Upper lobe of left lung (tissue), 6 donors: ENCODE measurements at regions not wholly inside any gene's neighbourhood (a gene's known extent, or its start where the extent isn't known, plus 50 kb on each side); places are given as distances from the start of the nearest gene placed in this dataset.

Experiments used
- ATAC-seq, 2 donors: fragments of 200-7000 bp; cut with Tn5 transposase; one replicate each; pipeline ENCODE4 v1.9.1; 2022; ENCODE audit warnings: mild to moderate bottlenecking in 2 of 2, moderate library complexity in 2 of 2; ENCODE audit not compliant: low FRiP score in 2 of 2
- DNase-seq, 2 donors: peaks; one replicate each; pipeline ENCODE4 v3.0.0-alpha.2; 2019 to 2020
- H3K27ac ChIP-seq, 4 donors: fragments of 200-600 bp; sonication (generic); one replicate each; pipeline ENCODE4 v1.5.1; 2016 to 2019
- H3K27me3 ChIP-seq, 4 donors: fragments of 200-600 bp; sonication (generic); one replicate each; pipeline ENCODE4 v1.5.1; 2017 to 2019
- H3K36me3 ChIP-seq, 4 donors: fragments of 200-600 bp; sonication (generic); one replicate each; pipeline ENCODE4 v1.5.1; 2016 to 2019
- H3K4me1 ChIP-seq, 4 donors: fragments of 200-600 bp; sonication (generic); one replicate each; pipeline ENCODE4 v1.5.1; 2018 to 2019
- H3K4me3 ChIP-seq, 4 donors: fragments of 200-600 bp; sonication (generic); one replicate each; pipeline ENCODE4 v1.5.1; 2017 to 2019; ENCODE audit warnings: mild to moderate bottlenecking in 2 of 4, moderate library complexity in 1 of 4
- H3K9me3 ChIP-seq, 4 donors: fragments of 200-600 bp; sonication (generic); one replicate each; pipeline ENCODE4 v1.5.1; 2018 to 2019
- EP300 ChIP-seq, 4 donors: sonication (generic); formaldehyde crosslinking; IDR thresholded peaks; one replicate each; pipeline ENCODE4 v1.5.1; 2017; ENCODE audit warnings: antibody characterized with exemption in 4 of 4, control low read depth in 2 of 4
- POLR2A ChIP-seq, 4 donors: fragments of 450-650 bp; IDR thresholded peaks; one replicate each; pipeline ENCODE4 v1.5.1; 2016 to 2017; ENCODE audit warnings: antibody characterized with exemption in 4 of 4, mild to moderate bottlenecking in 2 of 4
- POLR2AphosphoS5 ChIP-seq, 2 donors: sonication (generic); formaldehyde crosslinking; IDR thresholded peaks; one replicate each; pipeline ENCODE4 v1.5.1; 2017; ENCODE audit warnings: antibody characterized with exemption in 2 of 2
- WGBS, 2 donors: methylation state at CpG; one replicate each; pipeline ENCODE4 v1.1.5; 2017 to 2018; 5-methylcytosine and 5-hydroxymethylcytosine counted together
- TF ChIP-seq, protein P1 (sequence below), 6 experiments: fragments of 450-650 bp in 4 of 6; fragments of 200-600 bp in 2 of 6; sonication (generic) in 2 of 6; IDR thresholded peaks; one replicate each; pipeline ENCODE4 v1.5.1; 2016 to 2019; ENCODE audit warnings: antibody characterized with exemption in 6 of 6
- donor health status: DM: no; HTN: no; CAD: no; lungs with moderate emphysema.
- donor health status: DM: no; HTN: yes; CAD: no; lungs with severe emphysema.

DNA sequence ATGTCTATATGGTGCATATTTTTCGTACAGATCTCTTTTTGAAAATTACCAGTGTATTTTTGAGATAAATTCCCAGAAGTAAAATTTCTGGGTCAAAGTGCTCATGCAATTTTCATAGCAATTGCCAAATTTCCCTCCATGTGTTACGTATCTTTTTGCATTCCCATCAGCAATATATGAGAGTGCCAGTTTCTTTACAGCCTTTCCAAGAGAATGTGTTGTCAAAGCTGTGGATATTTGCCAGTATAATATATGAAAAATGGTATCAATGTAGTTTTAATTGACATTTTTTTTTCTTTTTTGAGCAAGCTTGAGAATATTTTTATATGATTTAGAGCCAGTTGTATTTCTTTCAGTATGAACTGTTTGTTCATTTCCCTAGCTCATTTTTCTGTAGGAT is 399.0 kb upstream of the KLF12 start:
- no peak overlapping the region for H3K4me3 ChIP-seq
- H3K27ac ChIP-seq: no peak overlapping the region
- TF ChIP-seq, protein P1, sequence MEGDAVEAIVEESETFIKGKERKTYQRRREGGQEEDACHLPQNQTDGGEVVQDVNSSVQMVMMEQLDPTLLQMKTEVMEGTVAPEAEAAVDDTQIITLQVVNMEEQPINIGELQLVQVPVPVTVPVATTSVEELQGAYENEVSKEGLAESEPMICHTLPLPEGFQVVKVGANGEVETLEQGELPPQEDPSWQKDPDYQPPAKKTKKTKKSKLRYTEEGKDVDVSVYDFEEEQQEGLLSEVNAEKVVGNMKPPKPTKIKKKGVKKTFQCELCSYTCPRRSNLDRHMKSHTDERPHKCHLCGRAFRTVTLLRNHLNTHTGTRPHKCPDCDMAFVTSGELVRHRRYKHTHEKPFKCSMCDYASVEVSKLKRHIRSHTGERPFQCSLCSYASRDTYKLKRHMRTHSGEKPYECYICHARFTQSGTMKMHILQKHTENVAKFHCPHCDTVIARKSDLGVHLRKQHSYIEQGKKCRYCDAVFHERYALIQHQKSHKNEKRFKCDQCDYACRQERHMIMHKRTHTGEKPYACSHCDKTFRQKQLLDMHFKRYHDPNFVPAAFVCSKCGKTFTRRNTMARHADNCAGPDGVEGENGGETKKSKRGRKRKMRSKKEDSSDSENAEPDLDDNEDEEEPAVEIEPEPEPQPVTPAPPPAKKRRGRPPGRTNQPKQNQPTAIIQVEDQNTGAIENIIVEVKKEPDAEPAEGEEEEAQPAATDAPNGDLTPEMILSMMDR (IDR thresholded peaks at IDR 0.05): no peak
- TF ChIP-seq POLR2AphosphoS5 (IDR thresholded peaks at IDR 0.05) (no peak), EP300 (IDR thresholded peaks at IDR 0.05) (no peak), POLR2A (IDR thresholded peaks at IDR 0.05) (no peak)
- H3K27me3 ChIP-seq: no peaks in the 10 kb centered on the region
- WGBS, 2 donors: 82 to 84% methylated on average over 2 of the region's 2 CpGs
- no peaks in the 10 kb centered on the region for H3K9me3 ChIP-seq
- no peak for DNase-seq
- no peaks in the 10 kb centered on the region for H3K36me3 ChIP-seq
- no peaks in the 10 kb centered on the region for H3K4me1 ChIP-seq
- ATAC-seq: no peak

DNA sequence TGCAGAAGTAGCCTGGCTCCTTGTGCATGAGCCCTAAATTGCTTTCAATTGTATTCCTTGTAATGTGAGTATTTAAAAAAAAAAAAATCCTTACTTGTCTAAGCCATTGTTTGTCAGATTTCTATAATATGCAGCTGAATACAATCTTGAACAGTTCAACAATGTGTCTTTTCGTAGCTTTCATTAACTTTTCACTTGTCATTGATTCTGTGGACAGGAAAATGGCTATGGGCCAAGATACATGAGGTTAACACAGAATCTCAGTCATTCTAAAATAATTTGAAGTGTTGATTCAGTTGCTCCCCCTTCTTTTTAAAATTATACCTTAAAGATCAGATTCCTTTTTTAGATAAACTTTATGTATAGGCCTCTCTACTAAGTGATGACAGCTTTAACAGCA is 395.8 kb upstream of the KLF12 start:
- Histone ChIP-seq H3K27me3 (no peaks in the 10 kb centered on the region), H3K9me3 (no peaks in the 10 kb centered on the region), H3K4me1 (no peaks in the 10 kb centered on the region), H3K4me3 (no peak overlapping the region), H3K27ac (no peak overlapping the region), H3K36me3 (no peaks in the 10 kb centered on the region)
- 58 to 67% methylated on average over 1 of the region's 1 CpG for WGBS, 2 donors
- no peak for ATAC-seq
- TF ChIP-seq EP300 (IDR thresholded peaks at IDR 0.05): no peak
- TF ChIP-seq POLR2AphosphoS5 (IDR thresholded peaks at IDR 0.05): no peak
- TF ChIP-seq POLR2A (IDR thresholded peaks at IDR 0.05): no peak
- TF ChIP-seq, protein P1 (IDR thresholded peaks at IDR 0.05): no peak
- no peak for DNase-seq

DNA sequence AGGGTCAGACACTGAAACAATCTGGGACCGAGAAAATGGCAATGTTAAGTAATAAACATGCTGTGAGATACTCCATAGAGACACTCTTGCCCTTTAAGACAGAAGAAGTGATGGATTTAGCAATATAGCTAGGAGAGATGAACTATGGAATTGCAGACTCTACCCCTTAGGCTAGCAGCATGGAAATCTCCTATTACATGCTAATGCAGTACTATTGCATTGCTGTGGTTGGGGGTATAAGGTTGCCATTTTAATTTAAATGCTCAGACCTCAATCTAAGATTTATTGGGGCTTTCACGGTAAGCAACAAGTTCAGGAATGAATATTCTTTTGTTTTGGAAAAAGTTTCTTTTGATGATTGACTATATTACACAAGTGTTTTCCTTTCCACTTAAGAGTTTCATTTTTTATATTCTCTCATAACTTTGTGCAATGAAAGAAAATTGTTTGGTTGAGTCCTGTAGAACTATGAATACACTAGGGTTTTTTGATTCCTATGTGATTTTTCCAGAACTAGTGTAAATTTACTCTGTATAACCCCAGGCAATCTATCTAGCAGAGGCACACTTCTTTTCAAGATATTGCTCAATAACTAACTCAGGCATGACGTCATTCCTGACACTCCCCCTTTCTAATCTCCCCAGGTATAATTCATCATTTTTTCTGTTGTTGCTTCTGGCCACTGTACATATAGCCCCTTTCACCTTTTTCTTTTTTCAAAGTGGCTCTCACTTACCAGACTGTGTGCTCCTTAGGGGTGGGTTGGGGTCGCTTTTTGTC is 394.7 kb upstream of the KLF12 start:
- Histone ChIP-seq H3K4me3 (no peak overlapping the region), H3K9me3 (no peaks in the 10 kb centered on the region), H3K27me3 (no peaks in the 10 kb centered on the region), H3K4me1 (no peaks in the 10 kb centered on the region), H3K27ac (no peak overlapping the region), H3K36me3 (no peaks in the 10 kb centered on the region)
- ATAC-seq (no peak), DNase-seq (no peak)
- WGBS, 2 donors: 71 to 77% methylated on average over 4 of the region's 4 CpGs
- TF ChIP-seq POLR2AphosphoS5 (IDR thresholded peaks at IDR 0.05) (no peak), POLR2A (IDR thresholded peaks at IDR 0.05) (no peak), EP300 (IDR thresholded peaks at IDR 0.05) (no peak)

DNA sequence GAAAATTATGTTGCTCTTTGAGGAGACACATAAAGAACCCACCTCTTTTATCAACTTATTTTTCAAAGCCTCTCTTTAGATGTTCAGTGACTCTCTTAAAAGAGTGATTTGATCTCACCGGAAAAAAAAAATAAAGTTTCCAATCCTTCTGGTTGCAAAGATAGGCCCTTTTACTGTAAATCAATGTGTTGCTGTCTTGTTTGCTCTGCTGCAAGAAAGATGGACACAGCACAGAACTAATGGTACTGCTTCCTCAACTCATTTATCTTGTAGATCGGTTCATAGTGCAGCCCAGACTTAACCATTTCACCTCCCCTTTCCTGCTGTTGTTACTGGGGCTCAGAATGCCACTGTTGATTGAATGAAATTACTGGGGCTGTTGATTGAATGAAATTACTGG is 388.9 kb upstream of the KLF12 start:
- Histone ChIP-seq H3K4me1 (no peaks in the 10 kb centered on the region), H3K27me3 (no peaks in the 10 kb centered on the region), H3K9me3 (no peaks in the 10 kb centered on the region), H3K4me3 (no peak overlapping the region), H3K27ac (no peak overlapping the region), H3K36me3 (no peaks in the 10 kb centered on the region)
- no peak for TF ChIP-seq POLR2AphosphoS5 (IDR thresholded peaks at IDR 0.05)
- TF ChIP-seq, protein P1 (IDR thresholded peaks at IDR 0.05): no peak
- no peak for TF ChIP-seq POLR2A (IDR thresholded peaks at IDR 0.05)
- no peak for TF ChIP-seq EP300 (IDR thresholded peaks at IDR 0.05)
- no peak for ATAC-seq
- no peak for DNase-seq
- WGBS, 2 donors: 43 to 48% methylated on average over 2 of the region's 2 CpGs

DNA sequence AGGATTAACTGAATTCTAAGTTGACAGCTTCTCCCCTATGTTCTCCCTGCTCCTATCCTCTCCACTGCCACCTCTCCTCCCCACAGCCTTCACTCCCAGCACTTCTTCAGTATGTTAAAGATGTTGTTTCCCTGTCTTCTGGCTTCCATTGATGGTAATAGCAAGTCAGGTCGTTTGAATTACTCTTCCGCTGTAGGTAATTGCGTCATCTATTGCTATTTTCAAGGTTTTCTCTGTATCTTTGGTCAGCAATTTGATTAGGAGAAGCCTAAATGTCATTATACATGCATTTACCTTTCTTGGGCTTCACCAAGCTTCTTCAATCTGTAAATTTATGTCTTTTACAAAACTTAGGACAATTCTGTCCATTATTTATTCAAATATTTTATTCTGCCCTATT is 377.3 kb upstream of the KLF12 start:
- no peak overlapping the region for H3K27ac ChIP-seq
- 76 to 84% methylated on average over 3 of the region's 3 CpGs for WGBS, 2 donors

More for the DNA sequence above, 377.3 kb upstream of the KLF12 start:
- no peak overlapping the region for H3K4me3 ChIP-seq
- no peaks in the 10 kb centered on the region for H3K27me3 ChIP-seq
- no peak for DNase-seq
- H3K9me3 ChIP-seq: no peaks in the 10 kb centered on the region
- H3K36me3 ChIP-seq: no peaks in the 10 kb centered on the region
- TF ChIP-seq, protein P1 (IDR thresholded peaks at IDR 0.05): no peak
- TF ChIP-seq POLR2AphosphoS5 (IDR thresholded peaks at IDR 0.05) (no peak), POLR2A (IDR thresholded peaks at IDR 0.05) (no peak), EP300 (IDR thresholded peaks at IDR 0.05) (no peak)
- no peaks in the 10 kb centered on the region for H3K4me1 ChIP-seq
- ATAC-seq: no peak
